OCI-LY7 (cell line): ENCODE measurements at regions not wholly inside any gene's neighbourhood (a gene's known extent, or its start where the extent isn't known, plus 50 kb on each side); places are given as distances from the start of the nearest gene placed in this dataset.

ENCODE experiments used
- BruUV-seq: library from RNA; stranded (reverse); fragments of 400-500 nt; replicated peaks from 2 replicates; lab custom pipeline; 2021; lab: Mats Ljungman, UMichigan
- CTCF ChIA-PET: fragments of 300-600 bp; sonication (Branson Sonifier 250); formaldehyde crosslinking; loops from one replicate; lab custom pipeline; 2022; ENCODE audit warnings: antibody characterized with exemption; ENCODE audit not compliant: unreplicated experiment; lab: Charles Lee
- POLR2A ChIA-PET: fragments of 300-600 bp; sonication (Branson Sonifier 250); formaldehyde crosslinking; loops from one replicate; lab custom pipeline; 2022; ENCODE audit warnings: antibody characterized with exemption; lab: Charles Lee
- DNase-seq: peaks from one replicate; pipeline ENCODE4 v3.0.0-alpha.2; 2015; ENCODE audit warnings: low spot score
- H2AFZ ChIP-seq: fragments of 200-600 bp; sonication (generic), shearing (Covaris generic); 2 replicates; pipeline ENCODE4 v1.6.1; 2014; ENCODE audit warnings: mild to moderate bottlenecking, antibody characterized with exemption, low read length, moderate library complexity
- H3K27ac ChIP-seq: fragments of 200-600 bp; sonication (generic); 2 replicates; pipeline ENCODE4 v1.5.1; 2014; ENCODE audit warnings: mixed run types, low read depth, mild to moderate bottlenecking, moderate library complexity, low read length, inconsistent platforms; ENCODE audit not compliant: poor library complexity, severe bottlenecking
- H3K36me3 ChIP-seq: fragments of 200-600 bp; sonication (generic); 2 replicates; pipeline ENCODE4 v1.6.1; 2014; ENCODE audit warnings: mild to moderate bottlenecking, antibody characterized with exemption, low read length, moderate library complexity, mixed read lengths; ENCODE audit not compliant: insufficient read depth
- H3K4me1 ChIP-seq: fragments of 200-600 bp; sonication (generic); 2 replicates; pipeline ENCODE4 v1.5.1; 2014; ENCODE audit warnings: mild to moderate bottlenecking, low read length; ENCODE audit not compliant: insufficient read depth, poor library complexity, severe bottlenecking
- H3K4me2 ChIP-seq: fragments of 200-600 bp; sonication (generic); 2 replicates; pipeline ENCODE4 v1.6.1; 2014; ENCODE audit warnings: mild to moderate bottlenecking, low read length
- H3K4me3 ChIP-seq: fragments of 200-600 bp; sonication (generic); 2 replicates; pipeline ENCODE4 v1.5.1; 2014; ENCODE audit warnings: mild to moderate bottlenecking, low read depth, low read length; ENCODE audit not compliant: poor library complexity, severe bottlenecking
- H3K79me2 ChIP-seq: fragments of 200-600 bp; sonication (generic); 2 replicates; pipeline ENCODE4 v1.6.1; 2016; ENCODE audit warnings: low read depth, mild to moderate bottlenecking, low read length, moderate library complexity, mixed read lengths; ENCODE audit not compliant: insufficient read depth
- H3K9me2 ChIP-seq: fragments of 200-600 bp; sonication (generic); 2 replicates; pipeline ENCODE4 v1.6.1; 2016; ENCODE audit warnings: mild to moderate bottlenecking, low read length, mixed read lengths; ENCODE audit not compliant: insufficient read depth
- H3K9me3 ChIP-seq: fragments of 200-600 bp; sonication (generic); 2 replicates; pipeline ENCODE4 v1.6.1; 2014; ENCODE audit warnings: mild to moderate bottlenecking, mixed run types, low read length, mixed read lengths
- H4K20me1 ChIP-seq: fragments of 200-600 bp; sonication (generic); 2 replicates; pipeline ENCODE4 v1.6.1; 2014; ENCODE audit warnings: mild to moderate bottlenecking, antibody characterized with exemption, low read length, moderate library complexity, mixed read lengths; ENCODE audit not compliant: insufficient read depth
- CTCF ChIP-seq: fragments of 200-600 bp; sonication (generic); conservative IDR thresholded peaks from 2 replicates; pipeline ENCODE4 v1.5.1; 2014; ENCODE audit warnings: mild to moderate bottlenecking, antibody characterized with exemption, low read length, moderate library complexity, mixed read lengths
- EZH2phosphoT487 ChIP-seq: fragments of 200-600 bp; sonication (generic); IDR thresholded peaks from 2 replicates; pipeline ENCODE4 v1.6.1; 2018; ENCODE audit warnings: low read depth, borderline replicate concordance, mild to moderate bottlenecking, mixed run types, antibody characterized with exemption, low read length, moderate library complexity, mixed read lengths
- intact Hi-C: fragments of 100-400 bp; cut with micrococcal nuclease; formaldehyde crosslinking; loops from one replicate; pipeline ENCODE4 v1.10.0; 2022; ENCODE audit not compliant: unreplicated experiment

- POLR2A ChIA-PET, result interaction anchor here (0.6 to 0.7 kb wide), 2 partner anchors 11 to 786 kb away, joined by 3 to 4 read pairs; no protein-coding TSS in a partner anchor
- BruUV-seq, result no TSS peak
Measured at GRCh38 chr13:72208112-72208645, 341.2 kb upstream of the DACH1 start.

GRCh38 chr13:72205773-72206172, 338.8 kb upstream of the DACH1 start:
- no peaks in the 10 kb centered on the region for H3K36me3 ChIP-seq
- no peak overlapping the region for H2AFZ ChIP-seq
- no peak for DNase-seq
- no peaks in the 10 kb centered on the region for H3K4me1 ChIP-seq
- ChIA-PET POLR2A (no interaction called here), CTCF (no interaction called here)
- H3K9me3 ChIP-seq, result no peaks in the 10 kb centered on the region
- intact Hi-C loops, result no loop called here
- TF ChIP-seq CTCF (no peak), EZH2phosphoT487 (no peak)
- H4K20me1 ChIP-seq, result no peaks in the 10 kb centered on the region
- no TSS peak for BruUV-seq
- no peak overlapping the region for H3K27ac ChIP-seq
- H3K79me2 ChIP-seq, result no peaks in the 10 kb centered on the region
- H3K4me2 ChIP-seq, result no peak overlapping the region
- no peaks in the 10 kb centered on the region for H3K9me2 ChIP-seq
- H3K4me3 ChIP-seq, result no peak overlapping the region

More at GRCh38 chr13:72208112-72208645, 341.2 kb upstream of the DACH1 start:
- H2AFZ ChIP-seq, result no peak overlapping the region
- H3K9me2 ChIP-seq, result no peaks in the 10 kb centered on the region
- no peaks in the 10 kb centered on the region for H3K36me3 ChIP-seq
- CTCF ChIA-PET, result no interaction called here
- no peaks in the 10 kb centered on the region for H3K9me3 ChIP-seq
- no peaks in the 10 kb centered on the region for H3K79me2 ChIP-seq
- no peaks in the 10 kb centered on the region for H4K20me1 ChIP-seq
- H3K4me1 ChIP-seq, result no peaks in the 10 kb centered on the region
- H3K27ac ChIP-seq, result no peak overlapping the region
- no peak for DNase-seq
- no peak for TF ChIP-seq CTCF
- TF ChIP-seq EZH2phosphoT487, result no peak
- intact Hi-C loops, result no loop called here
- no peak overlapping the region for H3K4me3 ChIP-seq
- H3K4me2 ChIP-seq, result no peak overlapping the region

- Histone ChIP-seq H3K4me3 (no peak overlapping the region), H4K20me1 (no peaks in the 10 kb centered on the region), H3K4me2 (no peak overlapping the region), H3K4me1 (no peaks in the 10 kb centered on the region), H2AFZ (no peak overlapping the region), H3K36me3 (no peaks in the 10 kb centered on the region), H3K79me2 (no peaks in the 10 kb centered on the region), H3K9me3 (no peaks in the 10 kb centered on the region), H3K27ac (no peak overlapping the region), H3K9me2 (no peaks in the 10 kb centered on the region)
- ChIA-PET POLR2A (interaction anchor here (0.7 kb wide), 1 partner anchor 11 kb away, joined by 4 read pairs; no protein-coding TSS in a partner anchor), CTCF (no interaction called here)
- TF ChIP-seq CTCF, result no peak
- TF ChIP-seq EZH2phosphoT487, result no peak
- BruUV-seq, result no TSS peak
- no peak for DNase-seq
- intact Hi-C loops, result no loop called here
Measured at GRCh38 chr13:72204291-72204690, 337.3 kb upstream of the DACH1 start.
